ENCODE measurements at regions not wholly inside any gene's neighbourhood (a gene's known extent, or its start where the extent isn't known, plus 50 kb on each side); places are given as distances from the start of the nearest gene placed in this dataset.

DNA sequence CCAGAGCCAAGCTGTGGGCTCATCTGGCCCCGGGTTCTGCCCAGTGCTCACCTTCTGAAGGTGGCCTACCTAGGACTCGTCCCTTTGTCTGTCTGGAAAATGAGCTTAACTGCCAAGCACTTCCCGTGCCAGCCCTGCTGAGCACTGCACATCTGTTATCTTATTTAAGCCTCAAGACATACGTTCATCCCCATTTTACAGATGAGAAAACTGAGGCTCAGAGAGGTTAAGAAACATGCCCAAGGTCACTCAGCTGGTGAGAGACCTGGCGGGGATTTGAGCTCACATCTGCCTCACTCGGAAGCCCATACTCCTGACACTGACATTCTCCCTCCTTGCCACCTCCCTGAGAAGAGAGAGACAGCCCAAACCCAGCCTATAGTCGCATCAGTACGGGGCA is 226.2 kb downstream of the MN1 start:
- ATAC-seq (no peak), DNase-seq (no peak)
- H3K36me3 Mint-ChIP-seq: peaks cover 0 to 7% (median 0%) of the 10 kb centered on the region in 5 donors
- no peak overlapping the region for H3K4me3 ChIP-seq (ENCODE audit: low read length)
- no peaks in the 10 kb centered on the region for H3K4me1 ChIP-seq (ENCODE audit: control insufficient read depth in 2 of 2, insufficient read depth in 2 of 2, low read length in 2 of 2)
- no peaks in the 10 kb centered on the region for H3K36me3 ChIP-seq (ENCODE audit: control insufficient read depth in 2 of 3, insufficient read depth in 3 of 3, low read length in 3 of 3)
- H3K9me3 Mint-ChIP-seq: peaks cover 0 to 11% (median 6%) of the 10 kb centered on the region in 11 donors
- H3K27me3 ChIP-seq (ENCODE audit: control insufficient read depth in 2 of 2, insufficient read depth in 2 of 2, low read length in 2 of 2): no peaks in the 10 kb centered on the region
- H3K27ac ChIP-seq (ENCODE audit: low read depth, low read length): no peak overlapping the region
- ChIA-PET POLR2A (no interaction called here), CTCF (no interaction called here)
- H3K27me3 Mint-ChIP-seq: peaks cover 4 to 64% (median 19%) of the 10 kb centered on the region in 5 donors
- H3K27ac Mint-ChIP-seq: no peak overlapping the region
- no peaks in the 10 kb centered on the region for H3K9me3 ChIP-seq (ENCODE audit: control insufficient read depth in 2 of 3, low read length in 3 of 3)
- H3K4me1 Mint-ChIP-seq: no peaks in the 10 kb centered on the region
- H3K4me3 Mint-ChIP-seq: no peak overlapping the region
- intact Hi-C loops (cut with micrococcal nuclease): no loop called here

DNA sequence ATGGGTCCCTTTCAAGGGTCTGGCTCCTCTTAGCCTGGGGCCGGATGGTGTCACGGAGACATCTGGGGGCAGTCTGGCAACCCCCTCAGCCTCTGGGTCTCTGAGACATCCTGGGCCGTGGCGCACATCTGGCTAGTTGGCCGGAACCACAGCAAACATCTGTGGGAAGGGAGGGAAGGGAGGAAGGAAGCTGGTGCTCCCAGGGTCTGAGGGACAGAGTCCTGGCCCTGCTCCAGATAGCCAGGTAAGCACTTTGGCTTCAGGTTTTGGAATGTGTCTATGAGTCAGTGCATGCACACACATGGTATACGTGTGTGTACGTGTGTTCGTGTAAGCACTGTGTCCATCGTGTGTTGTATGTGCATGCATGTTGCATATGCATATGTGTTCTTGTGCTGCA is 225.1 kb downstream of the MN1 start:
- ATAC-seq: no peak
- ChIA-PET POLR2A (no interaction called here), CTCF (no interaction called here)
- Mint-ChIP-seq H3K27me3 (peaks cover 4 to 65% (median 22%) of the 10 kb centered on the region in 5 donors), H3K9me3 (peaks cover 0 to 11% (median 5%) of the 10 kb centered on the region in 11 donors), H3K4me1 (no peaks in the 10 kb centered on the region), H3K36me3 (peaks cover 0 to 7% (median 0%) of the 10 kb centered on the region in 5 donors), H3K27ac (no peak overlapping the region), H3K4me3 (no peak overlapping the region)
- no peaks in the 10 kb centered on the region for H3K9me3 ChIP-seq (ENCODE audit: control insufficient read depth in 2 of 3, low read length in 3 of 3)
- no peaks in the 10 kb centered on the region for H3K36me3 ChIP-seq (ENCODE audit: control insufficient read depth in 2 of 3, insufficient read depth in 3 of 3, low read length in 3 of 3)
- no peak overlapping the region for H3K27ac ChIP-seq (ENCODE audit: low read depth, low read length)
- no peak for DNase-seq
- no peak overlapping the region for H3K4me3 ChIP-seq (ENCODE audit: low read length)
- H3K27me3 ChIP-seq (ENCODE audit: control insufficient read depth in 2 of 2, insufficient read depth in 2 of 2, low read length in 2 of 2): no peaks in the 10 kb centered on the region
- intact Hi-C loops (cut with micrococcal nuclease): no loop called here
- no peaks in the 10 kb centered on the region for H3K4me1 ChIP-seq (ENCODE audit: control insufficient read depth in 2 of 2, insufficient read depth in 2 of 2, low read length in 2 of 2)

DNA sequence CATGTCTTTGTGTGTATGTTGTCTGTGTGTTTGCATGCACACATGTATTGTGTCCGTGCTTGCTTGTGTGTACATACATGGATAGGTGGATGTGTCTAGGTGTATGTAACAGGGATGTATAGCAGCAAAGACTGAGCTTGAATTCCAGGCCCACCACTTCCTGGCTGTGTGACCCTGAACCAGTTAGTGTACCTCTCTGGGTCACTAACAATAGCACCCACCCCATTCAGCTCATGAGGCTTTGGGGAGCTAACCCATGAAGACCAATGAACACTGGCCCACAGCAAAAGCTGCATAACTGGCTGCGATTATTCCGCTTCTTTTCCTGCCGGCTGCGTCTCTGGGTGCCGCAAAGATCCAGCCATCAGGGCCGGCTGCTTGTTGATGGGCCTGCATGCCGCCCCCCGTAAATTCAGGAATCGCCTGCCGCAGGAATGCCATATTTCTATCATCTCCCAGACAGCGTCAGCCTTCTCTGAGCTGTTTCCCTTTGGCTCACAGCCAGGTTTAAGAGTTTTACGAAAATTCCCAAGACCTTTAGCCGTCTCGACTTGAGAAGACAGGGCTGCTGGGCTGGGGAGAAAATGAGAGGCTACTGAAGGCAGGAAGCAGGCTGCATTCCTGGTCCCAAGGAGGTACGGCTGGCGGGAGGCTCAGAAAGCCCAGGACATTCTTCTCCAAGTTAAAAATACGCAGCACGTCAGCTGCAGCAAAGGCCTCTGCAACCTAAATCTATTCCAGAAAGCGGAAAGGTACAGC is 224.6 kb downstream of the MN1 start:
- no peak for ATAC-seq
- intact Hi-C loops (cut with micrococcal nuclease): no loop called here
- POLR2A ChIA-PET: no interaction called here

DNA sequence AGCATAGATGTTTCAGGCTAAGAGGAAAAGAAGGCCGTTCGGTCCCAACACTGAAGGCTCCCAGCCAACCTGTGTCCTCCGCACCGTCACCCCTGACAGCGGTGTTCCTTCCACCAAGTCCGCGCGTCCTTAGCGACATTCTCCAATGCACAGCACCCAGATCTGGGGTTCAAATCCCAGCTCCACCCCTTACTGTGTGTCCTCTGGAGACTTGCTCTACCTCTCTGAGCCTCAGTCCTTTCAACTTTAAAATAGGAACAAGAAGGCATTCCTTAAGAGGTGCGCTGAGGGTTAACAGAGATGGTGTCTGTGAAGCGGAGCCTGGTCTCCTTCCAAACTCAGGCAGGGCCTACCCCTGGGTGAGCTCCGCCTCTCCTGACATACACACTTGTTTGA is 224.0 kb downstream of the MN1 start:
- Mint-ChIP-seq H3K9me3 (peaks cover 0 to 2% (median 0%) of the 10 kb centered on the region in 11 donors), H3K36me3 (no peaks in the 10 kb centered on the region), H3K4me3 (no peak overlapping the region), H3K27me3 (peaks cover 0 to 55% (median 16%) of the 10 kb centered on the region in 5 donors), H3K4me1 (no peaks in the 10 kb centered on the region), H3K27ac (no peak overlapping the region)
- no peaks in the 10 kb centered on the region for H3K36me3 ChIP-seq (ENCODE audit: control insufficient read depth in 2 of 3, insufficient read depth in 3 of 3, low read length in 3 of 3)
- H3K9me3 ChIP-seq (ENCODE audit: control insufficient read depth in 2 of 3, low read length in 3 of 3): no peaks in the 10 kb centered on the region
- DNase-seq (no peak), ATAC-seq (no peak)
- no peaks in the 10 kb centered on the region for H3K4me1 ChIP-seq (ENCODE audit: control insufficient read depth in 2 of 2, insufficient read depth in 2 of 2, low read length in 2 of 2)
- H3K27me3 ChIP-seq (ENCODE audit: control insufficient read depth in 2 of 2, insufficient read depth in 2 of 2, low read length in 2 of 2): no peaks in the 10 kb centered on the region
- ChIA-PET CTCF (no interaction called here), POLR2A (interaction anchor here (0.5 kb wide), 1 partner anchor 1057 kb away, joined by 7 read pairs; no protein-coding TSS in a partner anchor)
- no peak overlapping the region for H3K27ac ChIP-seq (ENCODE audit: low read depth, low read length)
- intact Hi-C loops (cut with micrococcal nuclease): no loop called here
- no peak overlapping the region for H3K4me3 ChIP-seq (ENCODE audit: low read length)

More for the DNA sequence above, 224.6 kb downstream of the MN1 start:
- Histone ChIP-seq H3K4me3 (ENCODE audit: low read length) (no peak overlapping the region), H3K27me3 (ENCODE audit: control insufficient read depth in 2 of 2, insufficient read depth in 2 of 2, low read length in 2 of 2) (no peaks in the 10 kb centered on the region), H3K36me3 (ENCODE audit: control insufficient read depth in 2 of 3, insufficient read depth in 3 of 3, low read length in 3 of 3) (no peaks in the 10 kb centered on the region), H3K4me1 (ENCODE audit: control insufficient read depth in 2 of 2, insufficient read depth in 2 of 2, low read length in 2 of 2) (no peaks in the 10 kb centered on the region), H3K9me3 (ENCODE audit: control insufficient read depth in 2 of 3, low read length in 3 of 3) (no peaks in the 10 kb centered on the region), H3K27ac (ENCODE audit: low read depth, low read length) (no peak overlapping the region)
- peaks cover 0 to 8% (median 4%) of the 10 kb centered on the region in 11 donors for H3K9me3 Mint-ChIP-seq
- CTCF ChIA-PET: no interaction called here
- no peak overlapping the region for H3K27ac Mint-ChIP-seq
- H3K27me3 Mint-ChIP-seq: peaks cover 4 to 60% (median 18%) of the 10 kb centered on the region in 5 donors
- no peaks in the 10 kb centered on the region for H3K4me1 Mint-ChIP-seq
- no peak for DNase-seq
- H3K36me3 Mint-ChIP-seq: peaks cover 0 to 4% (median 0%) of the 10 kb centered on the region in 5 donors
- no peak overlapping the region for H3K4me3 Mint-ChIP-seq

DNA sequence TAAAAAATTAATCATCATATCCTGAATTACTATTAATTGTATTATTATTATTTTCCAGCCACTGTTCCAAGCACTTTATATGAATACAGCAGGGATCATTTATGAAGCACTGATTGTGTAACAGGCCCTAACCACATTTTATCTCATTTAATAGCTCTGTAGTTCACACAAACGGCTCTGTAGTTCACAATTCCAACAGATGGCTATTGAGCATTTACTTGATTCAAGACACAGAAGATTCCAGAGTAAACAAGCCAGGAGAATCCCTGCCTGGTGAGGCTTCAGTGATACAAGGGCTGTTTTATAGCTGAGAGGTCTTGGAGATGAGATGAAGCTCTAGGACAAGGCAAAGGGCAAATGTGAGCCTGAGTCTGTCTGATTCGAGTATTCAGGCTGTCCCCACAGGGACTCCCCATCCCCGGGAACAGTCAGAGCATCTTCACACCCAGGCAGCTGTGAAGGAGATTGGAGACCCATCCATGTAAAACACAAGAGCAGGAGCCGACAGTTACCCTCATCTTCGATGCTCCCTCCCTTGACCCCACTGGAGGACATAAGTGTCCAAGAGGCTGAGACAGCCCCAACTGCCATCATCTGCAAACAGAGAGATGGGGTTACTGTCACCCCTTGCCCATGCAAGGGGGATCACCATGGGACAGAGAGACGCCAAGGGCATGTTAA is 222.5 kb downstream of the MN1 start:
- H3K9me3 Mint-ChIP-seq: no peaks in the 10 kb centered on the region
- no peaks in the 10 kb centered on the region for H3K36me3 Mint-ChIP-seq
- Histone ChIP-seq H3K27ac (ENCODE audit: low read depth, low read length) (no peak overlapping the region), H3K27me3 (ENCODE audit: control insufficient read depth in 2 of 2, insufficient read depth in 2 of 2, low read length in 2 of 2) (no peaks in the 10 kb centered on the region), H3K4me1 (ENCODE audit: control insufficient read depth in 2 of 2, insufficient read depth in 2 of 2, low read length in 2 of 2) (no peaks in the 10 kb centered on the region), H3K36me3 (ENCODE audit: control insufficient read depth in 2 of 3, insufficient read depth in 3 of 3, low read length in 3 of 3) (no peaks in the 10 kb centered on the region), H3K4me3 (ENCODE audit: low read length) (no peak overlapping the region), H3K9me3 (ENCODE audit: control insufficient read depth in 2 of 3, low read length in 3 of 3) (no peaks in the 10 kb centered on the region)
- ChIA-PET POLR2A (no interaction called here), CTCF (no interaction called here)
- ATAC-seq (no peak), DNase-seq (no peak)
- no peak overlapping the region for H3K27ac Mint-ChIP-seq
- H3K4me1 Mint-ChIP-seq: no peaks in the 10 kb centered on the region
- intact Hi-C loops (cut with micrococcal nuclease): no loop called here
- peaks cover 0 to 47% (median 13%) of the 10 kb centered on the region in 5 donors for H3K27me3 Mint-ChIP-seq
- no peak overlapping the region for H3K4me3 Mint-ChIP-seq

DNA sequence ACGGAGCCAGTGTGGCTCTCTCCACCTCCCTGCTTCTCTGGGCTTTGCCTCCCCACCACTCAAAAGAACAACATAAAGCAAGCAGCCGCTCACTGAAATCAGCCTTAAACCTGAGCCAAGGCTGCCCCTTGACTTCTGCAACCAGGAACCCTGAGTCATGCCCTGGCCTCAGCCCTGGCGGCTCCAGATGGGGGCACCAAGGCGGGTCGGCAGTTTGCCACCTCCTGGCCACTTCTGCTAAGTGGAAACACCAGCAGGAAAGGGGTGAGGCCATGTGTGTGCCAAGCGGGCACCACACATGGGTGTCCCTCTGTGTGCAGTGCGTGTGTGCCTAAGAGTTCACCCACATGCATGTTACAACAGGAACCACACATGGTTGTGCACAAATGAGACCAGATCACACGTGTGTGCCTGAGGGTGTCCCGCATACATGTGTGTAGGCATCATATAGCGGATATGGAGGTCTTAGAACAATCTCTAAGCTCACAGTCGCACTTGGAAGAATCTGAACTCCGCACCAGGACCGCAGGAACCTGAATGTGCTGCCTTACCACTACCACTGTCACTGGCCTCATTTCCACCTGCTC is 221.2 kb downstream of the MN1 start:
- Histone ChIP-seq H3K9me3 (ENCODE audit: control insufficient read depth in 2 of 3, low read length in 3 of 3) (no peaks in the 10 kb centered on the region), H3K4me3 (ENCODE audit: low read length) (no peak overlapping the region), H3K36me3 (ENCODE audit: control insufficient read depth in 2 of 3, insufficient read depth in 3 of 3, low read length in 3 of 3) (no peaks in the 10 kb centered on the region), H3K27ac (ENCODE audit: low read depth, low read length) (no peak overlapping the region), H3K4me1 (ENCODE audit: control insufficient read depth in 2 of 2, insufficient read depth in 2 of 2, low read length in 2 of 2) (no peaks in the 10 kb centered on the region), H3K27me3 (ENCODE audit: control insufficient read depth in 2 of 2, insufficient read depth in 2 of 2, low read length in 2 of 2) (no peaks in the 10 kb centered on the region)
- intact Hi-C loops (cut with micrococcal nuclease): no loop called here
- ATAC-seq (peak; percentile 37), DNase-seq (no peak)
- POLR2A ChIA-PET: no interaction called here
- H3K9me3 Mint-ChIP-seq: peaks cover 0 to 3% (median 0%) of the 10 kb centered on the region in 11 donors
- H3K27ac Mint-ChIP-seq: no peak overlapping the region
- CTCF ChIA-PET: no interaction called here
- peaks cover 0 to 45% (median 10%) of the 10 kb centered on the region in 5 donors for H3K27me3 Mint-ChIP-seq
- no peak overlapping the region for H3K4me3 Mint-ChIP-seq
- no peaks in the 10 kb centered on the region for H3K36me3 Mint-ChIP-seq
- no peaks in the 10 kb centered on the region for H3K4me1 Mint-ChIP-seq

Data from naive thymus-derived CD4-positive, alpha-beta T cell (primary cell).